Adrenal gland (tissue), 9 donors: ENCODE measurements at regions not wholly inside any gene's neighbourhood (a gene's known extent, or its start where the extent isn't known, plus 50 kb on each side); places are given as distances from the start of the nearest gene placed in this dataset.

Source experiments
- DNase-seq, 7 donors: peaks; one replicate each; pipeline ENCODE4 v3.0.0-alpha.2; 2019 to 2020
- H3K27ac ChIP-seq, 5 donors: fragments of 200-600 bp; sonication (generic) in 4 of 5; 1 replicate in 3 of 5; 2 replicates in 2 of 5; pipeline versions ENCODE4 v1.5.1 to v1.8.0; 2016 to 2020; ENCODE audit warnings: mild to moderate bottlenecking in 1 of 5
- H3K27me3 ChIP-seq: fragments of 200-600 bp; 2 replicates; pipeline ENCODE4 v1.8.0; 2021
- H3K36me3 ChIP-seq, 2 donors: fragments of 200-600 bp; replicated peaks in 1 of 2; 1 replicate in 1 of 2; 2 replicates in 1 of 2; pipeline versions ENCODE4 v1.5.1 to v1.8.0; 2018 to 2022
- H3K4me1 ChIP-seq, 2 donors: fragments of 200-600 bp; replicated peaks in 1 of 2; 1 replicate in 1 of 2; 2 replicates in 1 of 2; pipeline versions ENCODE4 v1.5.1 to v1.8.0; 2018 to 2021
- H3K4me3 ChIP-seq, 4 donors: fragments of 200-600 bp; sonication (generic) in 3 of 4; one replicate each; pipeline ENCODE4 v1.5.1; 2016 to 2018
- H3K9me3 ChIP-seq, 3 donors: fragments of 200-600 bp; sonication (generic) in 1 of 3; replicated peaks in 1 of 3; 1 replicate in 2 of 3; 2 replicates in 1 of 3; pipeline versions ENCODE4 v1.5.1 to v1.8.0; 2016 to 2021
- CTCF ChIP-seq, 6 experiments: fragments of 450-650 bp in 4 of 6; fragments of 200-600 bp in 2 of 6; sonication (generic) in 1 of 6; IDR thresholded peaks; 1 replicate in 5 of 6; 2 replicates in 1 of 6; pipeline versions ENCODE4 v1.5.1 to v1.8.0; 2016 to 2021; ENCODE audit warnings: antibody characterized with exemption in 6 of 6, mild to moderate bottlenecking in 2 of 6, moderate library complexity in 1 of 6
- POLR2A ChIP-seq, 2 donors: fragments of 450-650 bp; IDR thresholded peaks; one replicate each; pipeline ENCODE4 v1.6.1; 2017; ENCODE audit warnings: antibody characterized with exemption in 2 of 2, mild to moderate bottlenecking in 2 of 2, moderate library complexity in 1 of 2
- WGBS, 4 donors: extraction: QIAGEN DNeasy Blood & Tissue Kit in 2 of 4; methylation state at CpG; one replicate each; pipeline versions ENCODE4 v1.1.5 to v1.1.7; 2013 to 2017; 5-methylcytosine and 5-hydroxymethylcytosine counted together
- intact Hi-C, 2 donors: fragments of 100-400 bp; cut with DNase I; formaldehyde crosslinking; loops; one replicate each; pipeline versions ENCODE4 v1.14.1 to v1.15.0; 2022 to 2023
- donor health status: healthy with polysubstance abuse.
- donor health status: Bipolar disorder and iron deficiency.
- donor health status: DM: yes; HTN: yes; CAD: no.
- donor health status: DM: no; HTN: no; CAD: no.
- donor health status: DM: no; HTN: no; CAD: no.

- WGBS, 4 donors: 47 to 64% (median 54%) methylated on average over 2 of the region's 2 CpGs
- Histone ChIP-seq H3K9me3 (no peaks in the 10 kb centered on the region), H3K4me3 (no peak overlapping the region), H3K27me3 (no peaks in the 10 kb centered on the region), H3K4me1 (no peaks in the 10 kb centered on the region), H3K36me3 (no peaks in the 10 kb centered on the region), H3K27ac (no peak overlapping the region)
- TF ChIP-seq POLR2A (IDR thresholded peaks at IDR 0.05): no peak
- no peak for TF ChIP-seq CTCF (IDR thresholded peaks at IDR 0.05)
- intact Hi-C loops: no loop called here
- DNase-seq: no peak
Measured at GRCh38 chr18:67068608-67069007, 447.9 kb downstream of the DSEL start.

- DNase-seq: no peak
- Histone ChIP-seq H3K4me1 (no peaks in the 10 kb centered on the region), H3K9me3 (no peaks in the 10 kb centered on the region), H3K27me3 (no peaks in the 10 kb centered on the region), H3K4me3 (no peak overlapping the region), H3K36me3 (no peaks in the 10 kb centered on the region), H3K27ac (no peak overlapping the region)
- intact Hi-C loops: no loop called here
- no peak for TF ChIP-seq CTCF (IDR thresholded peaks at IDR 0.05)
- TF ChIP-seq POLR2A (IDR thresholded peaks at IDR 0.05): no peak
- 73 to 91% (median 84%) methylated on average over 6 of the region's 6 CpGs for WGBS, 4 donors
Measured at GRCh38 chr18:67047334-67047733, 443.4 kb upstream of the CDH19 start.

DNA sequence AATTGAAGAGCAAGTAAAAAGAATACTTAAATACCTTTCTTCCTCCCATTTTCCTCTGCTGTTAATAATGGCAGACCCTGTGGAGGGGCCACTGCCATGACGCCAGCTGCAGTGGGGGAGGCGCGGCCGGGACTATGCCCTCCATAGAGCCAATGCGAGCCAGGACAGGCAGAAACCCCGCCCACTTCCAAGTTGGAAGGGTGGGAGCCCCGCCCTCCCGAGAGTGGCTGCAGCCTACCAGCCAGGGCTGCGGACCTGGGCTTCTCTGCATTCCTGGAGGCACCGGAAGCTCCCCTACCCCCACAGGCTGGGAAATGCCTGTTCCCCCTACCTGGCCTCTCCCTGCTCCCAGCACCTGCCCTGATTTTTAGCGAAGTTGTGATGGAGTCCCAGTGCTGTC lies 439.4 kb upstream of the CDH19 start:
- WGBS, 4 donors: 95 to 97% (median 96%) methylated on average over 6 to 11 of the region's 11 CpGs
- no peak for DNase-seq
- no peaks in the 10 kb centered on the region for H3K27me3 ChIP-seq
- intact Hi-C loops: no loop called here
- no peaks in the 10 kb centered on the region for H3K36me3 ChIP-seq
- no peaks in the 10 kb centered on the region for H3K9me3 ChIP-seq
- TF ChIP-seq CTCF (IDR thresholded peaks at IDR 0.05) (no peak), POLR2A (IDR thresholded peaks at IDR 0.05) (no peak)
- H3K4me1 ChIP-seq: no peaks in the 10 kb centered on the region
- no peak overlapping the region for H3K27ac ChIP-seq
- H3K4me3 ChIP-seq: no peak overlapping the region

GRCh38 chr18:67041334-67041733 lies 437.4 kb upstream of the CDH19 start:
- H3K36me3 ChIP-seq: no peaks in the 10 kb centered on the region
- no peak overlapping the region for H3K27ac ChIP-seq
- H3K4me3 ChIP-seq: no peak overlapping the region
- TF ChIP-seq CTCF (IDR thresholded peaks at IDR 0.05) (no peak), POLR2A (IDR thresholded peaks at IDR 0.05) (no peak)
- no peaks in the 10 kb centered on the region for H3K9me3 ChIP-seq
- H3K4me1 ChIP-seq: no peaks in the 10 kb centered on the region
- H3K27me3 ChIP-seq: no peaks in the 10 kb centered on the region
- no peak for DNase-seq
- WGBS, 4 donors: 65 to 76% (median 73%) methylated on average over 2 of the region's 2 CpGs
- intact Hi-C loops: no loop called here
